ENCODE measurements at regions not wholly inside any gene's neighbourhood (a gene's known extent, or its start where the extent isn't known, plus 50 kb on each side); places are given as distances from the start of the nearest gene placed in this dataset.
A peak's percentile ranks its signal among the peaks of the same experiment; 100 is the strongest.

GRCh38 chr14:31943217-31943799 lies 133.8 kb upstream of the ARHGAP5 start:
- DNase-seq (ENCODE audit: insufficient read length, low spot score) (no peak), FAIRE-seq (no peak)

- FAIRE-seq (no peak), DNase-seq (ENCODE audit: insufficient read length, low spot score) (no peak)
These were observed 133.2 kb upstream of the ARHGAP5 start for GRCh38 chr14:31943861-31944255.

- FAIRE-seq (no peak), DNase-seq (ENCODE audit: insufficient read length, low spot score) (no peak)
These were observed 132.6 kb upstream of the ARHGAP5 start for GRCh38 chr14:31944256-31945073.

GRCh38 chr14:31945074-31945613 lies 132.0 kb upstream of the ARHGAP5 start:
- DNase-seq (ENCODE audit: insufficient read length, low spot score): no peak

GRCh38 chr14:31945701-31946100 lies 131.4 kb upstream of the ARHGAP5 start:
- DNase-seq (ENCODE audit: insufficient read length, low spot score) (no peak), FAIRE-seq (no peak)

More at GRCh38 chr14:31945074-31945613, 132.0 kb upstream of the ARHGAP5 start:
- FAIRE-seq: peak; percentile 31

GRCh38 chr14:31947076-31947475 lies 130.0 kb upstream of the ARHGAP5 start:
- no peak for DNase-seq (ENCODE audit: insufficient read length, low spot score)
- FAIRE-seq: no peak

GRCh38 chr14:31947680-31948595 lies 129.2 kb upstream of the ARHGAP5 start:
- no peak for DNase-seq (ENCODE audit: insufficient read length, low spot score)
- FAIRE-seq: peak; percentile 4

GRCh38 chr14:31949709-31950108 lies 127.4 kb upstream of the ARHGAP5 start:
- DNase-seq (ENCODE audit: insufficient read length, low spot score) (peak; percentile 36), FAIRE-seq (peak; percentile 55)

- FAIRE-seq (no peak), DNase-seq (ENCODE audit: insufficient read length, low spot score) (no peak)
These were observed 126.8 kb upstream of the ARHGAP5 start for GRCh38 chr14:31950331-31950730.

- FAIRE-seq (peak; percentile 79), DNase-seq (ENCODE audit: insufficient read length, low spot score) (peak; percentile 66)
These were observed 126.1 kb upstream of the ARHGAP5 start for GRCh38 chr14:31950764-31951637.

- no peak for FAIRE-seq
- no peak for DNase-seq (ENCODE audit: insufficient read length, low spot score)
These were observed 125.5 kb upstream of the ARHGAP5 start for GRCh38 chr14:31951638-31951964.

- DNase-seq (ENCODE audit: insufficient read length, low spot score) (no peak), FAIRE-seq (peak; percentile 67)
These were observed 124.5 kb upstream of the ARHGAP5 start for GRCh38 chr14:31952573-31952972.

GRCh38 chr14:31953210-31953609 lies 123.9 kb upstream of the ARHGAP5 start:
- FAIRE-seq (no peak), DNase-seq (ENCODE audit: insufficient read length, low spot score) (no peak)

- FAIRE-seq (no peak), DNase-seq (ENCODE audit: insufficient read length, low spot score) (no peak)
These were observed 122.1 kb upstream of the ARHGAP5 start for GRCh38 chr14:31954991-31955390.

GRCh38 chr14:31955936-31956579 lies 121.0 kb upstream of the ARHGAP5 start:
- FAIRE-seq (no peak), DNase-seq (ENCODE audit: insufficient read length, low spot score) (no peak)

GRCh38 chr14:31957565-31957964 lies 119.5 kb upstream of the ARHGAP5 start:
- FAIRE-seq (no peak), DNase-seq (ENCODE audit: insufficient read length, low spot score) (no peak)

- no peak for FAIRE-seq
These were observed 117.1 kb upstream of the ARHGAP5 start for GRCh38 chr14:31960039-31960438.

GRCh38 chr14:31961896-31962295 lies 115.2 kb upstream of the ARHGAP5 start:
- FAIRE-seq: peak; percentile 65
- DNase-seq (ENCODE audit: insufficient read length, low spot score): no peak

More at GRCh38 chr14:31960039-31960438, 117.1 kb upstream of the ARHGAP5 start:
- no peak for DNase-seq (ENCODE audit: insufficient read length, low spot score)

GRCh38 chr14:31962920-31963319 lies 114.2 kb upstream of the ARHGAP5 start:
- no peak for FAIRE-seq
- DNase-seq (ENCODE audit: insufficient read length, low spot score): no peak

GRCh38 chr14:31963587-31963986 lies 113.5 kb upstream of the ARHGAP5 start:
- DNase-seq (ENCODE audit: insufficient read length, low spot score) (no peak), FAIRE-seq (no peak)

Data from HTR-8/SVneo (cell line).